T-helper 1 cell (primary cell): ENCODE measurements at regions not wholly inside any gene's neighbourhood (a gene's known extent, or its start where the extent isn't known, plus 50 kb on each side); places are given as distances from the start of the nearest gene placed in this dataset.

Experiments
- DNase-seq, 5 donors: peaks; one replicate each; pipeline ENCODE4 v3.0.0-alpha.2; 2012 to 2020

DNA sequence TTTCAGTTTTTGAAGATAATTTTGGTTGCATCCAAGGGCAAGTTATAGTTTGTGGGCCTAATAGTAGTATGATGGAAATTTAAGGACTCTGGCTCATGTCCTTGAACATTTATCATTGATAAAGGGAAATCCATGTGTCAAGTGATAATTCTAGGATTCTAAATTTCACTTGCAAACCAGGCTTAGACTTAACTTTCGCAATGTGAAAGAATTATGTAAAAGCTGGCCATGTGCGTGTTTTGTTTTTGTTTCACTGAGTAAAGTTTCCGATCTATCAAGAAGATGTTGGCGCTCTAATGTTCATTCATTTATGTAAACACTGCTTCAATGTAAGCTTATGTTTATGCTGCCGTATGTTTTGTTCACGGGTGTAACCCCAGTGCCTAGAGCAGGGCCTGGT, 302.0 kb downstream of the SOX4 start:
- no peak for DNase-seq

DNA sequence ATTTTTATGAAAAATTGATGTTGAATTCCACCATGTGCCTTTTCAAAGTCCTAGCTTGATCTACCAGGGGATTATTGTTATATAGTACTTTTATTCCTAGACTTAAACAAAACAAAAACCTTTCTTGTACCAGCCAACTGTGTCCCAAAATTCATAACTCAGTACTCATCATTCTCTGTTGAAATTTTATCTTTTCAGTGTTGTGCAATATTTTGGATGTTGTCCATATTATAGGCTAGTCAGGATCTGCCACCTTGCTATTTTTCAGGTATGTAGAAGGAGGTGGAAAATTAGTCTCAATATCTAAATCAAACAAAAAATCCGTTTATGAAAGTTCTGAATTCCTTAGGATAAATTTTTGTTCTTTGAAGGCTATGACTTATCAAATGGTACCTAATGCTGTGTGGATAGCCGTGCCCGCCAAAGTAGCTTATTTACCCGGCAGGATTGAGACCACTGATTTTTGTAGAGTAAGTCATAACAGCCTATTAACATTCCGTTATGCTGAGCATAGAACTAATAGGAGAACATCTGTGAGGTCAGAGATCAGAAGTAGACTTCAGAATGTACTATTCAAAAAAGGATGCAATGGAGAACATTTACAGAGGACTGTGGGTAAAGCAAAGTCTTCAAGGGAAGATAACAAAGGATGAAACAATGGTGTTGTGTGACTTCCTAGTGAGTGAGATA, 304.7 kb downstream of the SOX4 start:
- DNase-seq: no peak

DNA sequence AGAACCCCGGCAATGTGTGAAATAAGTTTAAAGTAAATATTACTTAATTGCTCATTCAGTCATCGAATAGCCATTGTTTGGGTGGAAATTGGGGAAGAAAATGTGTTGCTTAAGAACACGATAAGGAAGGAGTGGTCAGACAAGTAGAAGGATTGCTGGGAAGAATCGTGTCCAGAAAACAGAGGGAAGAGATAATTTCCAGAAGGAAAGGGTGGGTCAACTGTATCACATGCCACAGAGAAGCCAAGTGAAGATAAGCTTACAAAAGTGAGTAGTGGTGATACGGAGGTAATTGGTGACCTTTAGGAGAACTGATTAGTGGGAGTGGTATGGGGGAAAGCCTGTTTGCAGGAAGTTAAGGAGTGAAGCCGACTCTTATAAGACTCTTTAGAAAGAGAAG, 306.2 kb downstream of the SOX4 start:
- DNase-seq: no peak

DNA sequence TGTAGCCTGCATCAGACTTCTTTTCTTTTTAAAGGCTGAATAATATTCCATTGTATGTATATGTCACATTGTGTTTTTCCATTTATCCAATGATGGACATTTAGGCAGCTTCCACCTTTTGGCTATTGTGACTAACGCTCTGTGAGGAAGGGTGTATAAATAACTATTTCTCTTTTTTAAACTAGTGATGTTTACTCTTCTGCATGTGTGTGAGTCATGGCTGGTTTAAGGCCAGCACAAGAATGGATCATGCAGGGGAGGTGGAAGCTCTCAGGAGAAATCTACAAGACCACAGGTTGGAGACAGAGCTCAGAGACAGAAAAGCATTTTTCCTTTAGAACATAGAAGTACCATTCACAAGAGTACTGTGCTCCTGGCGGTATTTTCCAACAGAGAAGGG, 307.2 kb downstream of the SOX4 start:
- no peak for DNase-seq

DNA sequence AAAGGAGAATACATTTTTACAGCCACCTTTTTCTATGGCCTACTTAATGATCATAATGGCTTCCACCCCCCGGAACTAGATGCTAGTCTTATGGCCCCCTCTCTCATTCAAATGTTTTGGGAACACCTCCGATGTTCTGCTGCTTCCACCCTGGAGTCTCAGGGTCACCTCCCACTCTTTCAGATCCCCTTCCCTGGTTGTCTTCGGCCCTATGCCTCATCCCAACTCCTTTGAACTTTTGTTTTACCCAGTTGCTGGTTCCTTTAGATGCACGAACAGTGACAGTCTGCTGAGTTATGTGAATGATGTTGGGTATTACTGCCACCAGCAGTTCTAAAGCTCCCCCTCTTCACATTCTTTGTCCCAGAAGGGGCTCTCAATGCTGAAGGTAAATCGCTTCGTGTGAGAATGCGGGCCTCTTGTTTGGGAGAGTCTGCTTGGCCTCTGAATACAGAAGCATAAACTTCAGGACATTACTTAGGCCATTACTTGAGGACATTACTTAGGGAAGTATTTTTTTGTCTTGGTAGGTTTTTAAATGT, 309.1 kb downstream of the SOX4 start:
- DNase-seq: no peak

DNA sequence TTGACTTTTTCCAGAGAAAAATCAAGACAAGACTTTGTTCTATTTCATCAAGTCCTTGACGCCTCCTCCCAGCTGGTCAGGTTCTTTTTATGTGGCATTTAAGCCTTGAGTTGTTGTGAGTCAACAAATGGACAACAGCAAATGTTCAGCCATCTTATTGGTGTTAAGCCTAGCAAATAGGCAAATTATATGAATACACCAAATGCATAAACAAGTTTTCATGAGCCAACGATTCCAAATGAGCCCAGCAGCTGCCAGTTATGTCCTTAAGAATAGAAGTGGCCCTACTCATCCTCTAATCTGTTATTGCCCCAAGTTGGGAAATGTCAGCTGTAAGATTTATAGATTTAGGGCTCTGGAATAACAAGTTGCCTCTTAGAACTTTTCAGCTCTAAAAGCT, 312.0 kb downstream of the SOX4 start:
- DNase-seq: no peak

DNA sequence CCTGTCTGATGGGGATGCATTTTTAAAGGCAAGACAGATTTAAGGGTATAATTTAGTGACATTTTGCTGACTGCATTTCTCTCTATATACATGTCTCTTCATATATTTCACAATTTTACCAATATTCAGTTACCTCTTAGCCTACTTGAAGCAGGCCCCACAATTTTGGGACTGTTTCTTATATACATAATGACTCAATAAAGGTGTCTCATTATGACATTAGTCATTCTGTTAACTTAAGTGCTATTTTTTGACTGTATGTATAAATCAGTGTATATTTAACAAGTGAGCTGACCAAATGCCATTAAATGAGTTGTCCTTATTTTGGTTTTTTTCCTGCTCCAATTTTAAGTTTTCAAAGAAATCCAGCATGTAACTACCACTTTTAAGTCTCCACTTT, 313.3 kb downstream of the SOX4 start:
- DNase-seq: no peak

DNA sequence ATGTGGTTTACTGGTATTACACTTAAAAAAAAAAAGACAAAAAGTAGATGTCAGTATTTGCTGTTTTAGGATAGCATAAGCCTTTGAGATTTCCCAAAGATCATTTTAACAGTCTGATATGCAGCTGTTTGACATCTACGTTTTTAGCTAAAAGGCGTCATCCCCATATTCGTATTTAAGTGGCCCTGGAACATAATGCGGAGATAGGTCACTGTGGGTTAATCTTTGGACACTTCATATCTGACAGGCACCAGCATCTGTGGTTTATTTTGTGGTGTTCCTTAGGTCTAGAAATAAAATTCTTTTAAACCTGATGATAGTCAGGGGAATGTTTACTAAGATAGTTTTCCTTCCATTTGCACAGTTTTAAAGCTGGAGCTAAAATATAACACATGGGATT, 313.7 kb downstream of the SOX4 start:
- no peak for DNase-seq

DNA sequence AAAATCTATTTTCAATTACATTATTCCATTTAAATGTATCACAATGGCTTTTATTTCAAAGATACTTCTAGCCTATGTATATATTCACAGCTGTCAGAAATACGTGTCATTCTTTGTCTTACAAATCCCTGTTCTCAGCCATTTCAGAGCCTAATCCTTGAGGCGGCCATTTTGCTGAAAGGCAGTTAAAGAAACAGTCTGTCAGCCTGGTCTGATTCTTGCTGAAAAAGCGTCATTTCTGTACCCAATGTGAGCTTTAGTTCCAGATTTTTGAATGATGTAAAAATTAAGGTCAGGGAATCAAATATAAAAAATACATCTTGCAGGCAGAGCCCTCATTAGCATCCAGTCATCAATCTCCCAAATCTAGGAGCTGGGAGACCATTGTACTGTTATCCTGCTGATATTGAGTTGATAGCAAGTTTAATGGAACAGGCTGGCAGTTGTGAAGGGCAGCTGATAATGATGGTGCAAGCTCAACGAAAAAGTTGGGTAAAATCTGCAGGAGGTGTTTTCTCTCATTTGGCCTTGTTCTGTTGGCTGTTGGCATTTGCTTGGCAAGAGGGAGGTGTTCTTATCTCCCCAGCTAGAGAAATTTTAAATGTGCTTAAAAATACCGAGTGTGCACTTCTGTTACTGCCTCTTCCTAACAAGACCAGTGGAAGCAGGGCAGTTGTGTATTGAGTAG, 314.8 kb downstream of the SOX4 start:
- DNase-seq: no peak

DNA sequence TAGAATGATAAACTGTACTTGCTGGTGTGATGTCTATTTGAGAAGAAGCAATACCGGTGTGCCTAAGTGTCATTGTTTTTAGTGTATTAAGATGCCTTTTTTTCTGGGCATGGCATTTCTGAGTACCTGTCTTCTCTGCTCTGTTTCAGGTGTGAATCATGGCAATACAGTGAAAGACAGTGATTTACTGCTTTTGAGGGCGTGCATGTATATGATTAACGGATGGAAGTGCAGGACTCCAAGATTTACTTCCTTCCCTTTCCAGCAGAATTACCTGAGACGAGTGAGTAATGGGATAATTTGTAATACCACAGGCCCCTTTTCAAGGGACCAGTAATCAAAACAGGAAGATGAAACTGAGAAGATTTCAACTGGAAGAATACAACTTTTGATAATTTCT, 315.8 kb downstream of the SOX4 start:
- no peak for DNase-seq

DNA sequence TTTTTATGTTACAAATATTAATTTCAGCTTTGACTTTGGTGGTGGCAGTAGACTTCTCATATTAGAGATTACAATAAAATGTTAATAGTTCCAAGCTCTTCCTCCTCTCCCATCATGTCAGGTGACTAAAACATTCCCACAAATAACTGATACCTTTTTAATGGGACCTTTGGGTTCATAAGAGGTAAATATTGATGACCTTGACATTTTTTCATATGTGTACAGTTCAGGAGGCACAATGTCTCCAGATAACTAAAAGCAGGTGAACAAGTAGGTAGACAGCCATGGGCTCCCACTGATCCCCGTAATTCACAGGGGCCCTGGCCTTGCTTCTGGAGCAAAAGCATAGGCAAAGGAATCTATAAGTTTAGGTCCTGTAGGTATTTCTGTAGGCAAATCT, 317.7 kb downstream of the SOX4 start:
- no peak for DNase-seq

DNA sequence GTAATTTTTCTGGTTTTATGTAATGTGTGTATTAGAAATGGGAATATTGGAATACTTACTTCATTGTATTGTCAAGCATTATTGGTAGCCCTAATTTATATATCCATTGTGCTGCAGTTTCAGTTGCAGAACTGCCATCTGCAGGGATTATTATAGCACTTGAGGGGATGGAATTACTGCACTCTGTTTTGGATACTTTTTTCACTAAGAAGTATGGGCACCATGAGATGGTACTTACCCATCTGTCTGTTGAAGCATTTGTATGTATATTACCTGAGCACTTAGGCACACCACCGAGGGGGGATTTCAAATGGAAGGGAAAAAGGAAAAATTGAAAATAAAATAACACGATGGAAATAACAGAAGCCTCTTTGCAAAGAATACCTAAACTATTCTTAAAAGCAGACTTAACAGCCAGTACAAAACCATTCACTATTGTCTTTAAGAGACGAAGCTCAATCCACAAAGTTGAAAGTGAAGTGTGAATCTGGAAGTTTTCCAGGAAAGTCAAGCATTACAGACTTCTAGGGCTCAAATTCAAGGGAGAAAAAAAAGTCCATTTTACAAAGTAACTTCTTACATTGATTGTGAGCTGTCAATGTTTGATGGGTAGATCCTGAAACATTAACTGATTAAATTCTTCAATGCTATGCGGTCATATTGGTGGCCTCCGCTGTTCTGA, 318.7 kb downstream of the SOX4 start:
- no peak for DNase-seq

DNA sequence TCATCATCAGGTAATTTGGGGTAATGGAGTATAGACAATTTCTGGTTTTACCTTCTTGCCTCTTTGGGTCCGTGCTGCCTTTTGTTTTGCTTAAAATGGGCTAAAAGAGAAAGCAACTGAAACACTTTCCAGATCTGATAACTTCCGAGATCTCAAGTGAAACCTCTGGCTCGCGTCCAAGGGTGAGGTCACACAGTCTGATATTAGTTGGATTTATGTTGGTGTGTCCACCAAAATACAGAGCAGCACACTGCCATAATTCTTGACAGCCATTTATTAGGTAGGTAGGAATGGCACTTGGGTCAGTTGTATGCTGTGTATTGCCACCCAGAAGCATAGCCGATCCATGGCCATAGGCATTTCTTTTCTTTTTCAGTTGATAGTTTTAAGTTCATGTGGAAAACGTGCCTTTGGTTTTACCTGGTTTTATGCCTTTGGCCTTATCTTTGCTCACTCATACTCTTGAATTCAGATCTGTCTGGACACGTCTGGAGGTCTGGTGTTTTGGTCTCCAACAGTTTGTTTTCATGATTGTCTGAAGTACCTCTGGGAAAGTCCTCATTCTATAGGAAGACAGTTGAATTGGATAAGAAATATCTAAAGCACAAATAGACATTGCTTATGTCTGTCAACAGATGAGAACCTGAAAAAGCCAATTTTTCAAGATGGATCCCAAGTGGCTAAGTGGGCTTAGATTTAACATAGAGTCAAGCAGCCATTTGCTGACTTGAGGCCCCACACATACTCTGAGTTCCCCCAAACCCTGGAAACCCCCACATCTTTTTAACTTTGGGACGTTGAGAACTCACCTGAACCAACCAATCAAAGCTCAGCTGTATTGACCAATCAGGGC, 320.8 kb downstream of the SOX4 start:
- DNase-seq: peak in 3 of 5 donors; percentile 3 to 44 (median 4)

DNA sequence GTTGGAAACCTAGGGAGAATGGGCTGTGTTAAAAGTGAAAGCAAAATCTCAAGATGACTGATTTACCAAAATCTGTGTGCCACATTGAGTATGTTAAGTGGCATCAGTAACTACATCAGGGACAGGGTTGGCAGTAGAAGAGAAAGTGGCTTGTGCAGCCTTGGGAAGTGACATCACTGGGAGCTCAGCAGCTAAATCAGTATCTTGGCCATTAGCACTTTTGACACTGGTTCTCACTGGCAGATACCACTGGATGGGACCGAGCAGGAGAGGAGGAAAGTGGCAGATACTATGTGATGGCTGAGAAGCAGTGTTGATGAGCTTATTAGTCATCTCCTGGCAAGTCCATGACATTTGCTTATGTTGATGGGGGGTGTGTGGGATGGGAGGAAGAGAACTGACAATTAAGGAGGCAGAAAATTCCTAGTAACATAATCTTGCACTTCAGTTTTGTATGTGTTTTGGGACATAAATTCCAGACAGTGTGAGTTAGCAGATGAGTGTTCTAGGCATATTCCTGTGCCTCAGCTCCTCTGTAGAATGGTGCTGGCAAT, 322.2 kb downstream of the SOX4 start:
- DNase-seq: peak in 1 of 5 donors; percentile 9

DNA sequence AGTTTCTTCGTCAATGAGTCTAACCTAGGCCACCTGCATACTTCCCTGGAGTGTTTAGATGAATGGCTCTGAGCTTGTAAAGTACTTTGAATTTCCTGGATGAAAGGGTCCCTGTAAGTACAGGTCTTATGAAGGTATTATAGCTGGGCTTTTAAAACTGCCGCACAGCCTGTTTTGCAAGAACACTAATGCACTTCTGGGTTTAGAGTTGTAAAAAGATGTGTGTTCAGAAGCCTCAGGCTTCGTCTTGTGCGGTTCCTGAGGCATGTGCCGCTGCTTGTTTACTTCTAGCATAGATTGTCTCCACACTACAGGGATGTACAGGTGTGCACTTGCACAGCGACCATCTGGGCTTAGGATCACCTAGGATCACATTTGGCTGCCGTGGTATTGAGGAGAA, 324.5 kb downstream of the SOX4 start:
- no peak for DNase-seq

DNA sequence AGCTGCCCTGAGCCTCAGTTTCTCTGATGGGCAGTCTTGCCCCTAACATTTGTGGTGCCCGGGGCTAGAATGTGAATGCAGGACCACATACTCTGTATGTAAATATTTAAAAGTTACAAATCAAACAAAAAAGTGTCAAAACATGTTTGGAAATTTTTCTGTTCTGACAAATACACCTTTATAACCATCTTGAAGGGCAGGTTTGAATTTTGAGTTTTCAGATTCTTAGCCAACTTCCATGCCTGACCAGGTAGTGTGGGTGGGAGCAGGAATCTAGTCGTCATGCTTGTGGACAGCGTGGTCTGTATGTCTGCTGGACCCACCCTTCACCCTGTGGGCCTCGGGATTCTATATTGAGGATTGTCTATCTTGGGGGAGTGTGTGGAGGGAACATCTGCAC, 325.1 kb downstream of the SOX4 start:
- DNase-seq: no peak

DNA sequence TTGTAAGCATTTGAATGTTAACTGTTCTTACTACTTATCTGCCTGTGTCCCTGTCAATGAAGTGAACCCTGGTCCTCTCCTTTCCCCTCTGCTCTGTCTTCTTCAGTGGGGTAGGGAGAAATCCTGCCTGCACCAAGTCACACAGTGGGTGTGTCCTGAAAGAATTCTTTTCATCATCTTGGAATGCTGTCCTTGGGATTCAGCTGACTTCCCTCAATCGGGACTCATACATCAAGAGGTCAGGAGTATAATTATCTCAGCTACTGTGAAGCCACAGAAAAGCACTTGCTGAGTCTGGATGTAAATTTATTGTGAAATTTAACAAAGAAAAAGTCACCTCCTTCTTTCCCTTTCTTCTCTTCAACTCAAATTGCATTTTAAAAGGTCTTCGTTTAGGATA, 328.5 kb downstream of the SOX4 start:
- DNase-seq: no peak

DNA sequence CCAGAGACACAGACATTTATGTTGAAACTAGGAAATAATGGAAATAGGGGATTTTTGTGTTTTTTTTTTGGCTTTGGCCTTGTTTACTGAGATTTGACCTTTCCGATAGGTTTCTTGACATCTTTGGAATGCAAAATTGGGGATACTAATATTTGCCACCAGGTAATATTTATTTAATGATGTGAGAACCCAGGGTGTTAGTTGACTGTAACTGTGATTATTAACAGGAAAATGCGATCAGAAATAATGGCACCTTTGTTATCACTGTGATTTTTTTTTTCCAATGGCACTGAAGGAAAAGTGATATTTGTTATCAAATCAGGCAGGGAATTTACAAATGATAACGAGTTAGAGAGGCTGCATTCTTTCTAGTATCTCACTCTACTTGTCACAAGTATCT, 330.5 kb downstream of the SOX4 start:
- no peak for DNase-seq

DNA sequence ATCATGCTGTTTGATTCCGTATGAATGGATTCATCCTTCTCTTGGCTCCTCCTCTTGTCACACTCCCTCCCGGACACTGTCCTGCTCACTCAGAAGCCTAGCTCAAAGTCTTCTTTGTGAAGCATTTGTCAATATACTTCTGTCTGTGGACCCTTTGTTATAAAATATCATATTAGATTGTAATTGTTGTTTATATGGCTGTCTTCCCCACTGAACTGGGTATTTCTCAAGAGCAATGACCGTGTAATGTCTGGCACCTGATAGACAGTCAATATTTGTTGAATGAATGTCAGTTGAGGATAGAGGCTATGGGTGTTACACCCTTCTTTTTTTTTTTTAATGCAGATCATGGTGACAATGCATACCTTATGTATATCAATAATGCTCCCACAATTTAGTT, 335.3 kb downstream of the SOX4 start:
- DNase-seq: no peak

DNA sequence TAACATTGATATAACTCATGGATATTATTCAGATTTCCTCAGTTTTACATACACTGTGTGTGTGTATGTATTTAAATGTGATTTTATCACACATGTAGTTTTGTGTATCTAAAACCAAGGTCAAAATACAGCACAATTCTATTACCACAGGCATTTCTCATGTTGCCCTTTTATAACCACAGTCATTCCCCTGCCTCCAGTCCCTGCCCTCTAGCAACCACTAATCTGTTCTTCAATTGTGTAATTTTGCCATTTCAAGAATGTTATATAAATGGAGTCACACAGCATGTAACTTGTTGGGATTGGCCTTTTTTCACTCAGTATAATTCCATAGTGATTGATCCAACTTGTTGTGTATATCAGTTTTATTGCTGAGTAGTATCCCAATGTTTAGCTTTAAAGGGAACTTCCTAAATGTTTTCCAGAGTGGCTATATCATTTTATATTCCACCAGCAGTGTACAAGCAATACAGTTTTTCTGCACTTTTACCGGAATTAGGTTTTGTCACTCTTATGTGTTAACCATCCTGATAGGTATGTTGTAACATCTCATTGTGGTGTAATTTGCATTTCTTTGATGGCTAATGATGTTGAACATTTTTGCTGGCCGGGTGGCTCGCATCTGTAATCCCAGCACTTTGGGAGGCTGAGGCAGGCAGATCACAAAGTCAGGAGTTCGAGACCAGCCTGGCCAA, 338.2 kb downstream of the SOX4 start:
- no peak for DNase-seq

DNA sequence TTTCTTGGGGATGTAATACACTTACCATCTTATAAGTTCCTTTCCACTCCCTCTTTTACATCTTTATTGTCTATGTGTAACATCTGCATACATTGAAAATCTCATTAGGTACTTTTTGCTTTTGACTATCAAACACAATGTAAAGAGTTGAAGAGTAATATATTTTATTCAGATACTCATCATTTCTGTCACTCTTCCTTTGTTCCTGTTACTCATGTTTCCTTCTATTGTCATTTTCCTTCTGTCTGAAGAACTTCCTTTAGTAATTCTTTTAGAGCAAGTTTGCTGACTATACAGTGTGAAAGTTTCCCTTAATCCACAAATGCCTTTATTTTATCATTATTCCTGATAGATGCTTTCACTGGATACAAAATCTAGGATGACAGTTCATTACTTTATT, 339.8 kb downstream of the SOX4 start:
- no peak for DNase-seq

DNA sequence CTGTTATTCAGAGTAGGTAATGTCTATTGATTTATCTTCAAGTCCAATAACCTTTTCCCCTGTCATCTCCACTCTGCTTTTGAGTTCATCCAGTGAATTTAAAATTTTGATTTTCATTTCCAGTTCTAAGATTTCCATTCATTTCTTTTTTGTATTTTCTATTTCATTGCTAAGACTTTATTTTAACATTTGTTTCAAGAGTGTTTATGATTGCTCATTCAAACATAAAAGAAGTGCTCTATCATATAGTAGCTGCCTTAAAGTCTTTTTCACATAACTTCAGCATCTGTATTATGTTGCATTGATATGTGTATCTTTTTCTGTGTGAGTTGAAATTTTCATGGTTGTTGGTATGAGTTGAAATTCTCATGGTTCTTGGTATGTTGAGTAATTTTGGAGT, 341.6 kb downstream of the SOX4 start:
- DNase-seq: no peak
